HFFc6 (cell line): ENCODE measurements at regions not wholly inside any gene's neighbourhood (a gene's known extent, or its start where the extent isn't known, plus 50 kb on each side); places are given as distances from the start of the nearest gene placed in this dataset.

ENCODE experiments used
- DNase-seq: peaks from one replicate; pipeline ENCODE4 v3.0.0-alpha.2; 2018
- H3K27ac Mint-ChIP-seq: 2 replicates; pipeline ENCODE4 v1.8.0; 2020; ENCODE audit warnings: mild to moderate bottlenecking, mixed read lengths
- H3K27me3 Mint-ChIP-seq: 2 replicates; pipeline ENCODE4 v1.8.0; 2021; ENCODE audit warnings: mild to moderate bottlenecking, moderate library complexity, mixed read lengths; ENCODE audit not compliant: insufficient read depth
- H3K36me3 Mint-ChIP-seq: 2 replicates; pipeline ENCODE4 v1.8.0; 2021; ENCODE audit warnings: low read depth, mixed read lengths
- H3K4me1 Mint-ChIP-seq: 2 replicates; pipeline ENCODE4 v1.8.0; 2020; ENCODE audit warnings: low read depth, mixed read lengths
- H3K4me3 Mint-ChIP-seq: 2 replicates; pipeline ENCODE4 v1.8.0; 2020; ENCODE audit warnings: mild to moderate bottlenecking, moderate library complexity, mixed read lengths
- H3K9me3 Mint-ChIP-seq: 2 replicates; pipeline ENCODE4 v1.8.0; 2020; ENCODE audit warnings: mild to moderate bottlenecking, mixed read lengths
- CTCF ChIP-seq: fragments of 200-600 bp; sonication (generic); IDR thresholded peaks from 2 replicates; pipeline ENCODE4 v1.5.0; 2021; ENCODE audit warnings: antibody characterized with exemption, mild to moderate bottlenecking

GRCh38 chr5:23208959-23209431 is 298.4 kb upstream of the PRDM9 start:
- peak; percentile 67 for TF ChIP-seq CTCF
- Mint-ChIP-seq H3K4me3 (no peak overlapping the region), H3K9me3 (peaks cover 22% of the 10 kb centered on the region), H3K27ac (no peak overlapping the region), H3K27me3 (no peaks in the 10 kb centered on the region), H3K36me3 (0 out of 2 replicates have a peak, but pooled peaks cover 3% of the 10 kb centered on the region), H3K4me1 (no peaks in the 10 kb centered on the region)
- DNase-seq: peak; percentile 1

GRCh38 chr5:23204111-23204510 is 303.3 kb upstream of the PRDM9 start:
- DNase-seq: no peak
- Mint-ChIP-seq H3K4me1 (no peaks in the 10 kb centered on the region), H3K27me3 (0 out of 2 replicates have a peak, but pooled peaks cover 1% of the 10 kb centered on the region), H3K4me3 (no peak overlapping the region), H3K9me3 (peaks cover 16% of the 10 kb centered on the region), H3K36me3 (no peaks in the 10 kb centered on the region), H3K27ac (no peak overlapping the region)
- TF ChIP-seq CTCF: no peak

GRCh38 chr5:23169660-23170416 is 316.7 kb upstream of the CDH12 start:
- Mint-ChIP-seq H3K9me3 (peaks cover 26% of the 10 kb centered on the region), H3K27ac (no peak overlapping the region), H3K4me1 (no peaks in the 10 kb centered on the region), H3K27me3 (no peaks in the 10 kb centered on the region), H3K4me3 (no peak overlapping the region), H3K36me3 (no peaks in the 10 kb centered on the region)
- DNase-seq: no peak
- no peak for TF ChIP-seq CTCF

- TF ChIP-seq CTCF: no peak
Measured at GRCh38 chr5:23164971-23165370, 311.8 kb upstream of the CDH12 start.

GRCh38 chr5:23158179-23158578 is 305.0 kb upstream of the CDH12 start:
- TF ChIP-seq CTCF: no peak
- Mint-ChIP-seq H3K4me3 (no peak overlapping the region), H3K27ac (no peak overlapping the region), H3K27me3 (peaks cover 2% of the 10 kb centered on the region; the same call in 1 of the 2 replicates), H3K36me3 (no peaks in the 10 kb centered on the region), H3K9me3 (peaks cover 33% of the 10 kb centered on the region), H3K4me1 (no peaks in the 10 kb centered on the region)
- no peak for DNase-seq

More at GRCh38 chr5:23164971-23165370, 311.8 kb upstream of the CDH12 start:
- Mint-ChIP-seq H3K4me3 (no peak overlapping the region), H3K36me3 (no peaks in the 10 kb centered on the region), H3K27ac (no peak overlapping the region), H3K27me3 (no peaks in the 10 kb centered on the region), H3K9me3 (peaks cover 46% of the 10 kb centered on the region), H3K4me1 (no peaks in the 10 kb centered on the region)
- DNase-seq: no peak
